ENCODE measurements at regions not wholly inside any gene's neighbourhood (a gene's known extent, or its start where the extent isn't known, plus 50 kb on each side); places are given as distances from the start of the nearest gene placed in this dataset.
A peak's percentile ranks its signal among the peaks of the same experiment; 100 is the strongest.

DNA sequence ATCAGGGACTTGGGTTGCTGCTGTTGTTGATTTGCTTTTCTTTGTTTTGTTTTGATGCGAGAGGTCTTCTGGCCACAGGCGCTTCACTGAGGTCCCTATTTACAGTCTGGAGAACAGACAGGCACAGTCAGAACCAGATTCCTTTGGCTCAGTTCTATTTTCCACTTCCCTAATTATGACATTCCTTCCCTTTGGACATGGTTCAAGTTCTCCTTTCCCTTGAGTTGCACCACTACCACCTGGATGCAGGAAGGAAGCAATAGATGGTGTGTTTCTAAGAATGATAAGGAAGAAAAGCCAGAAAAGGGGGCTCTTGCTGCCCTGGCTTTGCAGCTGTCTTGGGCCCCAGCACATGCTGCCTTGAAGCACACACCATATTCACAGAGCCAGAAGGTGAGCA, 160.6 kb downstream of the MAF start:
- H3K4me3 ChIP-seq (ENCODE audit: low read depth, low read length) = no peak overlapping the region
- DNase-seq (ENCODE audit: low read depth) = no peak
- TF ChIP-seq, protein P1, sequence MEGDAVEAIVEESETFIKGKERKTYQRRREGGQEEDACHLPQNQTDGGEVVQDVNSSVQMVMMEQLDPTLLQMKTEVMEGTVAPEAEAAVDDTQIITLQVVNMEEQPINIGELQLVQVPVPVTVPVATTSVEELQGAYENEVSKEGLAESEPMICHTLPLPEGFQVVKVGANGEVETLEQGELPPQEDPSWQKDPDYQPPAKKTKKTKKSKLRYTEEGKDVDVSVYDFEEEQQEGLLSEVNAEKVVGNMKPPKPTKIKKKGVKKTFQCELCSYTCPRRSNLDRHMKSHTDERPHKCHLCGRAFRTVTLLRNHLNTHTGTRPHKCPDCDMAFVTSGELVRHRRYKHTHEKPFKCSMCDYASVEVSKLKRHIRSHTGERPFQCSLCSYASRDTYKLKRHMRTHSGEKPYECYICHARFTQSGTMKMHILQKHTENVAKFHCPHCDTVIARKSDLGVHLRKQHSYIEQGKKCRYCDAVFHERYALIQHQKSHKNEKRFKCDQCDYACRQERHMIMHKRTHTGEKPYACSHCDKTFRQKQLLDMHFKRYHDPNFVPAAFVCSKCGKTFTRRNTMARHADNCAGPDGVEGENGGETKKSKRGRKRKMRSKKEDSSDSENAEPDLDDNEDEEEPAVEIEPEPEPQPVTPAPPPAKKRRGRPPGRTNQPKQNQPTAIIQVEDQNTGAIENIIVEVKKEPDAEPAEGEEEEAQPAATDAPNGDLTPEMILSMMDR (conservative IDR thresholded peaks at IDR 0.05; ENCODE audit: low read depth, low read length) = no peak

DNA sequence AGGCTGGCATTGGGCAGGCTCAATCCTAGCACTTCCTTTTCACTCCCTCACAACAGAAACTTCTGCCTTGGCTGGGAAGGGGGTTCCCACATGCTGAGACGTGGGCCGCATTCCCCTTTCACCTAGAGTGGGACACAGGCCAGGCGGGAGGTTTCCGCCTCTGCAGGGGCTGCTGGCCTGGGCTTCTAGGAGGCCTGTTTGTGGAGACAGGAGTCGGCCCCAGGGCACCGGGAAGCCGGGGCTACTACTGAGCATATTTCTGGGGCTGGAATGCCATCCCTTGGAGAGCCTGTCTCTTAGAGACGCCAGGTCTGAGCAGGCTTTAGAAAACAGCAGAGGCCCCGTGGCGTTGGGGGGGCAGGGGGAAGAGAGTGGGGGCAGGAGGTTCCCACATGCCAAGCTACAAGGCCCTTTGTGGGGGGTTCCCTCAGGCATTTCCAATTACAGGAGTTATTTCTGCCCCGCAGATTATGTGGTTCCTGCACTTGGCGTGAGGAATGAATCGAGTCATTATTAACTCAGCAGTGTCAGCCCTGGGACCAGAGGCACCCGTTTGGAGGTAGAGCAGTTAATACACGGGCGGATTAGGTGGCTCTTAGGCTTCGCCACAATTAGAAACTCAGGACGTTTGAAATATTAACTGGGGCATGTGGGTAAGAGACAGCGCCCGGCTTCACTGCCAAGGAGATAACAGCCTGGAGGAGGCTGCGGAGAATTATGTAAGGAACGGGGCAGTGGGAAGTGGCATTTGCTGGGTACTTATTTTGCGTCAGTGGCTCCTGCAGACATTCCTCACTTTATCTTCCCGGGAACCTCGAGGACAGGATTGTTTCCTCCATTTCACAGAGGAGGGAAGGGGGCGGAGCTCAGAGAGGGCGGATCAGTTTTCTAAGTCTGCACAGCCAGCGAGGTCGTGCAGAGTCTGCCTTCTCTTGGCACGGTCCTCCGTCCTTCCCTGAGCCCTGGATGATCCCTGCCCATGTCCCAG, 162.5 kb downstream of the MAF start:
- no peak for DNase-seq (ENCODE audit: low read depth)
- peak overlapping the region; percentile 47 for H3K4me3 ChIP-seq (ENCODE audit: low read depth, low read length)
- TF ChIP-seq, protein P1 (conservative IDR thresholded peaks at IDR 0.05; ENCODE audit: low read depth, low read length) = no peak

DNA sequence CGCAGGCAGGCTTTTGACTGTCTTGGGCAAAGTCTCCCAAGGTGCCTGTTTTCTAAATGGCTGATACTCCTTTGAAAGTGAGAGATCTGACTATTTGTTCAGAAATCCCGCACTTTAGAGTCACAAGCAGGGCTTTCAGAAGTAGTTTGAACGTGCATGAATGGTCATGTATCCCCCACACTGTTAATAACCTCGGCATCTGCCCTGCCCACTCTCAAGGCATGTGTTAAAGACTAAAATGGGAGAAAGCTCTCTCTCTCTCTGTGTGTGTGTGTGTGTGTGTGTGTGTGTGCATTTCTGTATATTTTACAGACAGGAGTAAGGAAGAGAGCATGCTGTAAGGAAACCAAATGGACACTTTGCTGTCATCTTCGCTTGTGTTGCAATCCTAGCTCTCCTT, 163.7 kb downstream of the MAF start:
- TF ChIP-seq, protein P1 (conservative IDR thresholded peaks at IDR 0.05; ENCODE audit: low read depth, low read length) = no peak
- DNase-seq (ENCODE audit: low read depth) = no peak
- no peak overlapping the region for H3K4me3 ChIP-seq (ENCODE audit: low read depth, low read length)

DNA sequence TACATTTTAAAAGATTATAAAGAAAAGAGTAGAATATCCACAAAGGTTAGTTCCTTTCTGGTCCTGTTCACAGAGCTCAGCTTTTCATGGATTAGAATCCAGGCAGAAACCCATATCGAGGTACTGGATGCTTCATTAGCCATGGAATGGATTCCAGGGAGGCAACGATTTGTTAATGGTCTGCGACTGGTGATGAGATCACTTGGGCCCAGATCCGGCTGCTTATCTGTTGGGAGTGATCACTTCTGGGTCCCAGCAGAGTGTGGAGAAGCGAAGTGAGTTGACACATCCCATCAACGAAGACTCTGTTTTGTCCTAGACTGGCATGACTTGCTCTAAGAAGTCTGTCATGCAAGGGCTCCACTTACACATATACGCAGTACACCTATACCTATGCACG, 165.8 kb downstream of the MAF start:
- no peak overlapping the region for H3K4me3 ChIP-seq (ENCODE audit: low read depth, low read length)
- DNase-seq (ENCODE audit: low read depth) = no peak
- TF ChIP-seq, protein P1 (conservative IDR thresholded peaks at IDR 0.05; ENCODE audit: low read depth, low read length) = no peak

DNA sequence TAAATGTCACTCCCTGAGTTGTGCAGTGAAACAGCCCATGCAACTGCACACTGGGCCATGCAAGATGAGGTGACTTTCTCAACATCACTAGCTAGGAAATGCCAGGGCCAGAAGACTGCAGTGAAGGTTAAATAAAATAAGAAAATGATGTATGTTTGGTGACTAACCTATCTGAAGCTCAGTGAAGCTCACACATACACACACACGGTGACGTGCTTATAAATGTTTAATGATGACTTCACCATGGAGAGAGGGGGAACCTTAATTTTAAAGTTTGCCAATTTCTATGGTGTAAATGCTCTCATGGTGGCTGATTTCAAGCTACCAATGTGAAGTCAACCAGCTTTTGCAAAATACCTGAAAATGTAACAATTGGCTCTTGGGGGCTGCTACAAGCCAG, 166.4 kb downstream of the MAF start:
- DNase-seq (ENCODE audit: low read depth) = no peak
- TF ChIP-seq, protein P1 (conservative IDR thresholded peaks at IDR 0.05; ENCODE audit: low read depth, low read length) = no peak
- no peak overlapping the region for H3K4me3 ChIP-seq (ENCODE audit: low read depth, low read length)

DNA sequence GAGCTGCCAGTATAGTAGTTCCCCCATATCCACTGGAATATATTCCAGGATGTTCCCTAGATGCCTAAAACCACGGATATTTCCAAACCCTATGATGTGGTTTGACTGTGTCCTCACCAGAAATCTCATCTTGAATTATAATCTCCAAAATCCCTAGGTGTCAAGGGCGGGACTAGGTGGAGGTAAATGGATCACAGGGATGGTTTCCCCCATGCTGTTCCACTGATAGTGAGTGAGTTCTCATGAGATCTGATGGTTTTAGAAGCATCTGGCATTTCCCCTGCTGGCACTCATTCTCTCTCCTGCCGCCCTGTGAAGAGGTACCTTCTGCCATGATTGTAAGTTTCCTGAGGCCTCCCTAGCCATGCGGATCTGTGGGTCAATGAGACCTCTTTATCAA, 168.6 kb downstream of the MAF start:
- H3K4me3 ChIP-seq (ENCODE audit: low read depth, low read length) = no peak overlapping the region
- no peak for DNase-seq (ENCODE audit: low read depth)
- TF ChIP-seq, protein P1 (conservative IDR thresholded peaks at IDR 0.05; ENCODE audit: low read depth, low read length) = no peak

All from epithelial cell of proximal tubule (primary cell).